SH-SY5Y (cell line): ENCODE measurements at regions not wholly inside any gene's neighbourhood (a gene's known extent, or its start where the extent isn't known, plus 50 kb on each side); places are given as distances from the start of the nearest gene placed in this dataset.

Experiments used
- GATA2 ChIP-seq: IDR thresholded peaks from 2 replicates; pipeline ENCODE4 v1.6.1; 2011; ENCODE audit warnings: mild to moderate bottlenecking, low read depth, low read length
- GATA3 ChIP-seq: IDR thresholded peaks from 2 replicates; pipeline ENCODE4 v1.6.1; 2011; ENCODE audit warnings: low read depth, mild to moderate bottlenecking, low read length, moderate library complexity

DNA sequence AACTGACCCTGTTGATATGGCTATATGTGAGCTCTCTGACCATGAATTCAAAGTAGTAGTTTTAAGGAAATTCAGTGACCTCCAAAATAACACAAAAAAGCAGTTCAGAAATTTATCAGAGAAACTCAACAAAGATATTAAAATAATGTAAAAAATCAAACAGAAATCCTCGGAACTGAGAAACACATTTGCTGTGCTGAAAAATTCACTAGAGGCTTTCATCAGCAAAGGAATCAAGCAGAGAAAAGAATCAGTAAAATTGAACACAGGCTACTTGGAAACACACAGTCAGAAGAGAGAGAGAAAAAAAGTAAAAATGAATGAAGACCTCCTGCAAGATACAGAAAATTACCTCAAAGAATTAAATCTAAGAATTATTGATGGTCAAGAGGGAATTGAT is 417.2 kb downstream of the TMEM232 start:
- TF ChIP-seq GATA2 (no peak), GATA3 (no peak)
